RWPE2 (cell line): ENCODE measurements at regions not wholly inside any gene's neighbourhood (a gene's known extent, or its start where the extent isn't known, plus 50 kb on each side); places are given as distances from the start of the nearest gene placed in this dataset.

Source experiments
- ATAC-seq: fragments of 200-7000 bp; cut with Tn5 transposase; 3 replicates; pipeline ENCODE4 v1.9.1; 2021; ENCODE audit warnings: low read depth
- DNase-seq: peaks from one replicate; pipeline ENCODE4 v3.0.0-alpha.2; 2020; ENCODE audit warnings: low spot score
- H3K27ac ChIP-seq: fragments of 450-650 bp; 2 replicates; pipeline ENCODE4 v1.5.1; 2017; ENCODE audit warnings: mild to moderate bottlenecking; ENCODE audit not compliant: poor library complexity, severe bottlenecking
- H3K27me3 ChIP-seq: fragments of 250-450 bp; sonication (Bioruptor Pico); 2 replicates; pipeline ENCODE4 v1.5.1; 2021; ENCODE audit warnings: mild to moderate bottlenecking, moderate library complexity; ENCODE audit not compliant: insufficient read depth, poor library complexity, severe bottlenecking
- H3K36me3 ChIP-seq: fragments of 250-450 bp; sonication (Bioruptor Pico); 2 replicates; pipeline ENCODE4 v1.5.1; 2020; ENCODE audit warnings: low read depth, mild to moderate bottlenecking, moderate library complexity
- H3K4me1 ChIP-seq: fragments of 250-450 bp; sonication (Bioruptor Pico); 2 replicates; pipeline ENCODE4 v1.5.1; 2021; ENCODE audit warnings: mild to moderate bottlenecking, moderate library complexity; ENCODE audit not compliant: insufficient read depth, poor library complexity, severe bottlenecking
- H3K4me3 ChIP-seq: fragments of 250-450 bp; sonication (Bioruptor Pico); 2 replicates; pipeline ENCODE4 v1.5.1; 2021; ENCODE audit warnings: mild to moderate bottlenecking, moderate library complexity; ENCODE audit not compliant: severe bottlenecking
- H3K9me3 ChIP-seq: fragments of 250-450 bp; sonication (Bioruptor Pico); 2 replicates; pipeline ENCODE4 v1.5.1; 2021; ENCODE audit warnings: mild to moderate bottlenecking, moderate library complexity; ENCODE audit not compliant: severe bottlenecking
- CTCF ChIP-seq: fragments of 450-650 bp; IDR thresholded peaks from one replicate; pipeline ENCODE4 v1.5.1; 2017; ENCODE audit warnings: mild to moderate bottlenecking, moderate library complexity; ENCODE audit not compliant: poor library complexity, severe bottlenecking

GRCh38 chr6:3650959-3651697 is 100.4 kb downstream of the PXDC1 start:
- Histone ChIP-seq H3K4me3 (no peak overlapping the region), H3K27ac (no peak overlapping the region), H3K9me3 (peaks cover 3% of the 10 kb centered on the region), H3K4me1 (no peaks in the 10 kb centered on the region), H3K27me3 (no peaks in the 10 kb centered on the region), H3K36me3 (no peaks in the 10 kb centered on the region)
- no peak for DNase-seq
- no peak for TF ChIP-seq CTCF
- no peak for ATAC-seq

GRCh38 chr6:3650076-3650958 is 101.2 kb downstream of the PXDC1 start:
- H3K27ac ChIP-seq: no peak overlapping the region
- no peaks in the 10 kb centered on the region for H3K27me3 ChIP-seq
- ATAC-seq: no peak
- H3K4me3 ChIP-seq: no peak overlapping the region
- TF ChIP-seq CTCF: no peak
- DNase-seq: no peak
- no peaks in the 10 kb centered on the region for H3K36me3 ChIP-seq
- H3K4me1 ChIP-seq: no peaks in the 10 kb centered on the region
- H3K9me3 ChIP-seq: peaks cover 3% of the 10 kb centered on the region

- no peaks in the 10 kb centered on the region for H3K27me3 ChIP-seq
- no peak for DNase-seq
- H3K27ac ChIP-seq: no peak overlapping the region
- H3K36me3 ChIP-seq: no peaks in the 10 kb centered on the region
- H3K9me3 ChIP-seq: peaks cover 3% of the 10 kb centered on the region
- ATAC-seq: no peak
- no peaks in the 10 kb centered on the region for H3K4me1 ChIP-seq
- TF ChIP-seq CTCF: no peak
- no peak overlapping the region for H3K4me3 ChIP-seq
Measured at GRCh38 chr6:3648724-3649123, 102.8 kb downstream of the PXDC1 start.

GRCh38 chr6:3646616-3647362 is 104.7 kb downstream of the PXDC1 start:
- H3K9me3 ChIP-seq: peaks cover 3% of the 10 kb centered on the region
- no peak overlapping the region for H3K27ac ChIP-seq
- ATAC-seq (no peak), DNase-seq (no peak)
- H3K36me3 ChIP-seq: no peaks in the 10 kb centered on the region
- H3K4me1 ChIP-seq: no peaks in the 10 kb centered on the region
- no peak for TF ChIP-seq CTCF
- H3K4me3 ChIP-seq: no peak overlapping the region
- no peaks in the 10 kb centered on the region for H3K27me3 ChIP-seq
